Transverse colon (tissue), 4 donors: ENCODE measurements at regions not wholly inside any gene's neighbourhood (a gene's known extent, or its start where the extent isn't known, plus 50 kb on each side); places are given as distances from the start of the nearest gene placed in this dataset.
"Not testable (repeated sequence)": the region's sequence is repeated elsewhere in the genome, so short reads cannot be mapped to it uniquely, and the experiment has no call there.

ENCODE experiments used
- POLR2A ChIP-seq: fragments of 450-650 bp; IDR thresholded peaks from one replicate; pipeline ENCODE4 v1.6.1; 2016; ENCODE audit warnings: antibody characterized with exemption, mild to moderate bottlenecking, moderate library complexity
- POLR2AphosphoS5 ChIP-seq, 3 donors: sonication (generic); formaldehyde crosslinking; IDR thresholded peaks; one replicate each; pipeline ENCODE4 v1.6.1; 2016; ENCODE audit warnings: antibody characterized with exemption in 3 of 3
- TF ChIP-seq, protein P1 (sequence below), 5 experiments: fragments of 200-600 bp in 3 of 5; fragments of 450-650 bp in 2 of 5; sonication (generic) in 3 of 5; IDR thresholded peaks; 1 replicate in 2 of 5; 2 replicates in 3 of 5; pipeline ENCODE4 v1.5.1; 2016 to 2017; ENCODE audit warnings: antibody characterized with exemption in 5 of 5, inconsistent platforms in 3 of 5, mild to moderate bottlenecking in 2 of 5, moderate library complexity in 1 of 5

DNA sequence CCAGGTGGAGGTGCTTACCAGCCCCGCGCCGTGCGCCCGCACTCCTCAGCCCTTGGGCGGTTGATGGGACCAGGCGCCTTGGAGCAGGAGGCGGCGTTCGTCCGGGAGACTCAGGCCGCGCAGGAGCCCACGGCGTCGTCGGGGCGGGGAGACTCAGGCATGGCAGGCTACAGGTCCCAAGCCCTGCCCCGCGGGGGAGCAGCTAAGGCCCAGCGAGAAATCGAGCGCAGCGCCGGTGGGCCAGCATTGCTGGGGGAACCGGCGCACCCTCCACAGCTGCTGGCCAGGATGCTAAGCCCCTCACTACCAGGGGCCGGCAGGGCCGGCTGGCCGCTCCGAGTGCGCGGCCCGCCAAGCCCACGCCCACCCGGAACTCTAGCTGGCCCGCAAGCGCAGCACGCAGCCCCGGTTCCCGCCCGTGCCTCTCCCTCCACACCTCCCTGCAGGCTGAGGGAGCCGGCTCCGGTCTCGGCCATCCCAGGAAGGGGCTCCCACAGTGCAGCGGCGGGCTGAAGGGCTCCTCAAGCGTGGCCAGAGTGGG is 1087.5 kb downstream of the GALC start:
- not testable (repeated sequence) for TF ChIP-seq POLR2A; POLR2AphosphoS5 (IDR thresholded peaks at IDR 0.05)
- TF ChIP-seq, protein P1, sequence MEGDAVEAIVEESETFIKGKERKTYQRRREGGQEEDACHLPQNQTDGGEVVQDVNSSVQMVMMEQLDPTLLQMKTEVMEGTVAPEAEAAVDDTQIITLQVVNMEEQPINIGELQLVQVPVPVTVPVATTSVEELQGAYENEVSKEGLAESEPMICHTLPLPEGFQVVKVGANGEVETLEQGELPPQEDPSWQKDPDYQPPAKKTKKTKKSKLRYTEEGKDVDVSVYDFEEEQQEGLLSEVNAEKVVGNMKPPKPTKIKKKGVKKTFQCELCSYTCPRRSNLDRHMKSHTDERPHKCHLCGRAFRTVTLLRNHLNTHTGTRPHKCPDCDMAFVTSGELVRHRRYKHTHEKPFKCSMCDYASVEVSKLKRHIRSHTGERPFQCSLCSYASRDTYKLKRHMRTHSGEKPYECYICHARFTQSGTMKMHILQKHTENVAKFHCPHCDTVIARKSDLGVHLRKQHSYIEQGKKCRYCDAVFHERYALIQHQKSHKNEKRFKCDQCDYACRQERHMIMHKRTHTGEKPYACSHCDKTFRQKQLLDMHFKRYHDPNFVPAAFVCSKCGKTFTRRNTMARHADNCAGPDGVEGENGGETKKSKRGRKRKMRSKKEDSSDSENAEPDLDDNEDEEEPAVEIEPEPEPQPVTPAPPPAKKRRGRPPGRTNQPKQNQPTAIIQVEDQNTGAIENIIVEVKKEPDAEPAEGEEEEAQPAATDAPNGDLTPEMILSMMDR (IDR thresholded peaks at IDR 0.05): not testable (repeated sequence)
